GM19023 (cell line): ENCODE measurements at regions not wholly inside any gene's neighbourhood (a gene's known extent, or its start where the extent isn't known, plus 50 kb on each side); places are given as distances from the start of the nearest gene placed in this dataset.

Experiments
- ATAC-seq: cut with Tn5 transposase; IDR thresholded peaks from one replicate; pipeline ENCODE4 v1.9.1; 2021; ENCODE audit warnings: mild to moderate bottlenecking, moderate library complexity; ENCODE audit not compliant: unreplicated experiment

DNA sequence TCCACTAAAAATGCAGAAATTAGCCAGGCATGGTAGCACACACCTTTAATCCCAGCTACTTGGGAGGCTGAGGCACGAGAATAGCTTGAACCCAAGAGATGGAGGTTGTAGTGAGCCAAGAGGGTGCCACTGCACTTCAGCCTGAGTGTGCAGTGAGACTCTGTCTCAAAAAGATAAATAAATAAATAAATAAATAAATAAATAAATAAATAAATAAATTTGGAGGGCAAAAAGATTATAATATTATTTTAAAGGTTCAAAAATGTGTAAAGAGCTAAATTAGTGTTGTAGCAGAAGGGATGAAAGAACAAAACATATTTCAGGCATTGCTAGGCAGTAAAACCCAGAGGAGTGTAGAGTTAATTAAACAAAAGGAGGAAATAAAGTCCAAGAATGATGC, 1136.4 kb upstream of the CDH2 start:
- no peak for ATAC-seq

DNA sequence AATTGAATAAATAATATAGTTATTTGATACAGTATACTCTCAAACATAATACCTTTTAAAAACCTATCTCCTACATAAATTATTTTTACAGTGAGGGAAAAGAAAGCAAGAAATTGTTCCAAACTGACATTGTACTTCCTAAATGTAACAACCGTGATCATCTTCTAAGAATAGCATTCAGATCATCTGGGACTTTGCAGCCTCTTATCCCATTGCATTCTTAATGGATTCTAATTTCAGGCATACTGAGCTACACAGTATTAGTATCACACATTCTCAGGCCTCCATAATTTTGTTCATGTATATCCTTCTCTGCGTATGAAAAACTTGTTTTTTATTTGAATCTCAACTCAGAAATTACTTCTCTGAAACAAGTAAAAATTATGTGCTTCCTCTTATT, 1134.7 kb upstream of the CDH2 start:
- no peak for ATAC-seq

DNA sequence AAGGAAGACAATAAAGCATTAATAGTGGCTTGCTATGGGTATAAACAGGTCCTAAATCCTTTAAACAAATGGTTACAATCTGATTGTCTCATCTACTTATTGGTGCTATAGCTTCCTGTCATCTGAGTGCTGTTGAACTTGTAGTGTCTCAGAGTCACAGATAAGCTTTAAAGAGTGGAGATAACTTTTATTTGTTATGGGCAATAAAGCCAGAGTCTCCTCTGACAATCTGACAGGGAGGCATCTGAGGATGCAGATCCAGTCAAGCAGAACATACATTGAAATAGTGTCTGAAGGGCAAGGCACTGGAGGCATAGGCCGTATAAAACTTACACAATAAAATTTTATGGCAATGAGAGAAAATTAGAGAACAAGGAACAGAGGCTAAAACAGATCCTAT, 1132.4 kb upstream of the CDH2 start:
- no peak for ATAC-seq

DNA sequence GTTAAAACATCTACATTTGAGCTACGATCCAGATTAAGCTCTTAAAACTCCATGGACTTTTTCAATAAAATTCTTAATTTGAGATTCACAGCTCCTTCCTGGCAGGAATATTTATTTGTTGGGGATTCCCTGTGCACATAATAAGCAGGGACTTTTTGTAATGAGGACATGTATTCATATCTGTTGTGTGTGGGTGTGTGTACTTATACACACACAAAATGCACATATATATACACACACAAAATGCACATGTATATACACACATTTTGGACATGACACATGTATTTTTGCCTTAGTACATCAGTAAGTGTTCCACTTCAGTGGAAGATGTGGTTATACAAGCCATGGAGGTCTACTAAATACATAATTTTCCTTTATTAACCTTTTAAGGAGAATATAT, 1131.1 kb upstream of the CDH2 start:
- ATAC-seq, result no peak

DNA sequence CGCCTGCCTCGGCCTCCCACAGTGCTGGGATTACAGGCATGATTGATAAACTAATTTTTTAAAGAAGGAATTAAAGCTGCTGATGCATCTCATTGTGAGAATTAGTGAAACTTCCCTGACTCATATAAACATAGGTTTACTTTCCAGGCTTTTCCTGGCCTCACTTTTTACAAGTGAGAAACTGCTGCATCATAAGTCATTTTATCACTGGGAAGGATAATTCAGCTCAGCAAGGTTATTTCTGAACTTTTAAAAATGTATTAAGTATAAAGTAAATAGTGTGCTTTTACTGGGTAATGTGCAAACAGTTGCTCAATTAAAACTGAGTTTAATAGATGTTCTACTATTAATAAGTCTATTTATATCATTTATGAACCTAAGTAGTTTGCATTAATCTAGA, 1130.3 kb upstream of the CDH2 start:
- no peak for ATAC-seq

DNA sequence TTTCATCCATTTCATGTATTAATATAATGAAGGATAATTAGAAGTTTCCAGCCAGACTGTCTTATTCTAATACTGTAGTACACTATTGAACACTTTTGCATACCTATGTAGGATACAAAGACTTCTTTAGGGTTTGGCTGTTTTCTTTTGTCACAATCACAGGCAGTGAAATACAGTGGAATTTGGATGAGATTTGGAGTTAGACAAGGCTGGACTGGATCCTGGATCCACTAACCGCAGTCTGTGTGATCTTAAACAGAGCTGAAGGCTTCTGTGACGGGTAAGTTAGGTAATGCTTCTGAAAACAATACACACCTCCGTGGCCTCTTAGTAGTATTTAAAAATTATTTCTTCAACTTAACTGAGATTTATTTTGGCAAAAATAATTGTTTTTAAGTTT, 1128.6 kb upstream of the CDH2 start:
- ATAC-seq, result no peak

DNA sequence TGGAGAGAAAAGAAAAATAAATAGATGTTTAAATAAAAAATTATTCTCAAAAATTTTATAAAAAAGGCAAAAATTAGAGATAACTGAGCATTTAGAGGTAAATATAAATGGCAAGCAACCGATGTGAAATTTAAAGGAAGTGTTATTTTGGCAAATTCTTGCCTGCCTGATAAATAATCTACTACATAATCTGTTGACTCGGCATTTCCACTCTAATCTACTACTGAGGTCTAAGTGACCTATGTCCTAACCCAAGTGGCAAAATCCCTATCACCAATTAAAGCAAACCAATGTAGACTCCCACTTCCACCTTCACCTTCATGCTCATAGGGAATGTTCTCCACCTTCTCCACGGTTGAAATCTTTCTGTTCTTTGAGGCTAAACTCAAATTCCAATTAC, 1124.1 kb upstream of the CDH2 start:
- ATAC-seq, result no peak

DNA sequence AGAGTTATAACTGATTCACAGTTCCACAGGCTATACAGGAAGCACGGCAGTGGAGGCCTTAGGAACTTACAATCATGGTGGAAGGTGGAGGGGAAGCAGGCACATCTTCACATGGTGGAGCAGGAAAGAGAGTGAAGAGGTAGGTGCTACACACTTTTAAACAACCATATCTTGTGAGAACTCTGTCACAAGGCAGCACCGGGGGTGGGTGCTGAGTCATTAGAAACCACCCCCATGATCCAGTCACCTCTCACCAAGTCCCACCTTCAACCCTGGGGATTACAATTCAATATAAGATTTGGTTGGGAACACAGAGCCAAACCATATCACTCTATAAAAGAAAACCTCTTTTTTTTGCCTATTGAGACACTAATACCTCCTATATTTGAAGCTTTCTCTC, 1108.5 kb upstream of the CDH2 start:
- no peak for ATAC-seq

DNA sequence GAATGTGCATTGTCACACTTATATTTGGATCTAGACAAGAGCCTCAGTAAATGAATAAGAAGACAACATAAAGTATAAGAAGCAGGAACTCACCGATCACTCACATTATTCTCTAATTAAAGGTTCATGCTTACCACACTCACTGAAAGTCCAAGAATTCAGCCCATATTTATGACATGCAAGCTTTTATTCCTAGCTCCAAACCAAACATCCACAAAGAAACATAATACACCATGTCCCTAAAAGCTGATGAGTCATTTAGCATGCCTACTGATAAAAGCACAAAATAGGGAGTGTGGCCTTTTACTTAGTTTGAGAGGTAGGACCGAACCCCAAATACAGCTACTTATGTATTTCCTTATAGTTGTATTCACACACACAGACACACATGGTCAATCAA, 1094.6 kb upstream of the CDH2 start:
- no peak for ATAC-seq

DNA sequence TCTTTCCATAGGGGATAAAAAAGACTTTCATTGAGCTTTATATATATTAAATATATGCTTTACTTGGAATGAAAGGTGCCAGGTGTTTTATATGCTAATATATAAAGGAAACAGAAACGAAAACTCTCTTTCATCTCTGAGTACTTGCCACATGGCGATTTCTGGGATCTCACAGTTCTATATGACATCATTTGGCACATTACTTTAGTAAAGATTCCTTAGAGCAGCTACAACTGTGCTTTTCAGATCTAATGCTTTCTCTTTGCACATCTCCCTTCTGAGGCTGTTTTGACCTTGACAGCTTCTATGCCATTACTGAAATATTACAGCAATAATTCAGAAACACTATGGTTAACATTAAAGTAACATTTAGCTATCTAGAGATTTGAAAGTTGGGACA, 1082.9 kb upstream of the CDH2 start:
- ATAC-seq, result no peak

DNA sequence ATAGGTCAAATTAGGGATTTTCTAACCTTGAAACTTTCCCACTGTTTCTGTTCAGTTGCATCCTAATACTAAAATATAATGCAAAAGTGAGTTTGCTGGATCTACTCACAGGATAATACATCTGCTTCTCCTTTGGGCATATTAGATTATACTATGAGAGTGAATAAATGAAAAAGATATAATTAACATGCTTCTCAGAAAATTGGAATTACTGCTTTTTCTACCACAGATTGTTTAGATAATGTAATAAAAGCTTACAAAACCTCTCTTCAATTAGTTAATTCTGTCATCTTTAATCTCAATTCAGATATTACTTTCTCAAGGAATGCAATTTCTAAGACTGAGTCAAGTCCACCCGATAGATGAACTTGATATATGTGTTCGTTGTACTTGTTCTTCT, 1077.2 kb upstream of the CDH2 start:
- no peak for ATAC-seq

DNA sequence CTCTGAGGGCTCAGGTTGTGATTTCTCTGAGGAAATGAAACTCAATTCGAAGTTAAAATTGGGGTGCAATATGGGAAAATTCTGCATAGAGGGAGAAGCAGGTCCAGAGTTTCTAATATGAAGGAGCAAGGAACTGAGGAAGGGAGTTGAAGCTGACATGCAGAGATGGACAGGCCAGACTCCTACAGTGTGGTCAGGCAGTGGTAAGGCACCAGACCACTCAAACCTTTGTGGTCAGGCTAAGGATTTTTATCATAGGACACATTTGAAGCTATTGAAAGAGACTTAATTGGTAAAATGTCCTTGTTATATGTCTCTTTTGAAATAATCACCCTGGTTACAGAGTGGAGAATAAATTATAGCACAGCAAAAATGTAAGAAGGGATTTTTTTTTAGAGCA, 1074.8 kb upstream of the CDH2 start:
- ATAC-seq, result no peak

DNA sequence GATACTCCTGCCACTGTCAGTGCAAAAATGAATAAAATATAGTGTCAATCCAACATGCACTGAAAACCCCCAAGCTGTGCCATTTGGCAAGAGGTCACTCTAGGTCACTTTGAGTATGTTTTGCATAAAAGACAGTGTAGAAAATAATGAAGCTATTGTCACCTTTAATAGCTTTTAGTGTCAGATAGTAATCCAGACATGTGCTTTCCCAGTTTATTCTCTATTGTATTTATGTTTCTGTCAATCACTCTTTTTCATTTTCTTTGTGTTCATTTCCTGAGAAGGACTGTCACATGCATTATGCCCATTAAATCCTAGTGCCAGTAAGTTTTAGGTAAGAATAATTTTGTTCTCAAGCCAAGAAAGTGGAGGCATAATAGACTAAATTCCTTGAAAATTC, 1073.9 kb upstream of the CDH2 start:
- no peak for ATAC-seq

DNA sequence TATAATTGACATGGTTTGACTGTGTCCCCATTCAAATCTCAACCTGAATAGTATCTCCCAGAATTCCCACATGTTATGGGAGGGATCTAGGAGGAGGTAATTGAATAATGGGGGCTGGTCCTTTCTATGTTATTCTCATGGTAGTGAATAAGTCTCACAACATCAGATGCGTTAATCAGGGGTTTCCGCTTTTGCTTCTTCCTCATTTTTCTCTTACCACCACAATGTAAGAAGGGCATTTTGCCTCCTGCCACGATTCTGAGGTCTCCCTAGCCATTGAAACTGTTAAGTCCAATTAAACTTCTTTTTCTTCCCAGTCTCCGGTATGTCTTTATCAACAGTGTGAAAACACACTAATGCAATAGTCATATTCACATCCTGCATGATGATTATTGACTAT, 1073.3 kb upstream of the CDH2 start:
- ATAC-seq, result no peak

DNA sequence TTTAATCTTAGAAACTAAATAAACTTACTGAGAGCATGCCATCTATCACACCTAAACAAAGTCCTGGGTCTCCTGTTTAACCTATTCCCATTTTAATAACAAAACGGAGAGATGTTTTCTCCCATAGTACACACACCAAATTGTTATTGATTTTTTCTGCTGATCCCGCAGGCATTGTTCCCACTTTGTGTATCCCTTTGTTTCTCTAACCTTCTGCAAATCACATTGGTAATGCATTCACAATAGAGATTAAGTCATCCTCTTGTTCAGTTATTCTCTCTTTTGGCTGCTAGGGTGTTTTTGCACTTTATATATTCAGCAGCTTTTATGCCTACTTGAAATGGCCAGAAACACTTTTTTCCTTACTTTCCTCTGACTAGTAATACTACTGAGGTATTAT, 1071.9 kb upstream of the CDH2 start:
- ATAC-seq, result no peak

DNA sequence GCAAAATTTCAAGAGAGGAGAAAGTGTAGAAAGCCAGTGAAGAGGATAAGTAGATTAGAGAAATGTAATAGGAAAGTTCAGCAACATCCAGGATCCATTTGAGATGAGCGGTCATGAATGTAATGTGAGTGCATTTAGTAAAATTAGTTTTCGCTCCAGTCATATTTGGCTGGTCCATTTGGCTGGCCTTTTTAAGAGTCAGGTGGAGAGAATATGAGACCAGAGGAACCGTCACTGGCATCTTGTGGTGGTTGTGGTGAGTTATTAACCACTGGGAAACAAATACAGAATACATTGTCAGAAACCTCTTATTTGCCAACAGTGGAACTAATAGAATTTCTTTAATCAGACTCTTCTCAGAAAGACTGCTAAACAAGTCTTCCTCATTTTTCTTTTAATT, 1064.3 kb upstream of the CDH2 start:
- no peak for ATAC-seq

DNA sequence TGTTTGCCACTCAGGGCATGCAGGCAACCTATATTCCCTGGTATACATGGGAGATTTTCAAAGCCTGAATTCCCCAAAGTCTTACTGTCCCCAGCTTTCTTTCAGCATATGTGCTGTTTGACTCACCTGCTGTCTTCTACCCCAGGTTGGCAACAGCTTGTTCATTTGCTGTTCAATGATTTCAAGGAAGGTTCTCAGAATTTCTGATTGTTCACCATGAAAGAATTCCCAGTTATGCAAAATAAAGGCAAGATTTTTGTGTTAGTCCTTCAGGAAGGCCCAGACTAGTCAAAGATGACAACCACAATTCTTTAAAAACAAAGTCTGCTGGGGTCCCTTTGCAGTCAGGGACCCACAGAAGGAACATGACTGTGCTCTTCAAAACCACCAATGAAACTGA, 1057.8 kb upstream of the CDH2 start:
- ATAC-seq, result no peak

DNA sequence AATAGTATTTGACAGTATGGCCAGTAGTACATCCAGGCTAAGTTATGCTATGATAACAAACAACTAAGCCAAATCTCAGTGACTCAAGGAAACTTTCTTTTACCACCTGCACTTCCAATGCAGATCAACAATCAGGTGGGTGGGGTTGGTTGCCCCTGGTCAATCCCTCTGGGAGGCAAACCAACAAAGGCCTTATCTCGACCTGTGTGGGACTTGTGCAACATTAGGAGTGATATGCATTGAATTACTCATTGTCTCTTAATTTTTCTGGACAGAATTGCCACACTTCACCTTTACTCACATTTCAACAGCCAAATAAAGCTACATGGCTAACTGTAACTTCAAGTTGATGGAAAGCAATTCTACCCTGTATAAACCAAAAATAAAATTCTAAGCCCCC, 1049.3 kb upstream of the CDH2 start:
- no peak for ATAC-seq

DNA sequence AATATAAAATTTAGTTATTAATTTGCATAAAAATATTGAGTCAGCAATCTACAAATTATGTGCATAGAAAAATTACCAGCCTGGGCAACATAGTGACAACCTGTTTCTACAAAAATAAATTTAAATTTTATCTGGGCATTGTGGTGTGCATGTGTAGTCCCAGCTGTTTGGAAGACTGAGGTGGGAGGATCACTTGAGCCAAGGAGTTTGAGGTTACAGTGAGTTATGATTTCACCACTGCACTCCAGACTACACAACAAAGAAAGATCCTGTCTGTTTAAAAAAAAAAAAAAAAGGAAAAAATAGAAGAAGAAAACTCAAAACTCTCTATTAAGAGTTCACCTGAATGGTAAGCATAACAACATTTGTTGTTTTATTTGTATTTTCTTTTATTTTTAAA, 1048.4 kb upstream of the CDH2 start:
- no peak for ATAC-seq

DNA sequence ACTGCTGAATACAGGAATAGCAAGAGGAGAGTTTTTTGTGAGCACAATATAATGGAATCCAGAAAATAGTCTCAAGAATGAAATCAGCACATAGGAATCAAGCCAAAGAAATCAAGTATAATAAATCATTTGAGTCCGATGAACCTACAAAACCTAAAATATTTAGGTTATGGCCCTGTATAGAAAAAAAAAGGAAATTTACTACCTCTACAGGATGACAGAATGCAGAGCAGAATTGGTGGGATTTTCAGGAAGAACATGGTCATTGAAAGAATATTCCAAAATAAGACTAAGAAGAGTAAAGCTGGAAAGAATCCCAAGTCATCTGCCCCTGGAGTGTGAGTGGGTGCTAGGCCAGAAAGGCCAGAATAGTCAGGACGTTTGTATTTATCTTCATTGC, 1041.2 kb upstream of the CDH2 start:
- ATAC-seq, result no peak

DNA sequence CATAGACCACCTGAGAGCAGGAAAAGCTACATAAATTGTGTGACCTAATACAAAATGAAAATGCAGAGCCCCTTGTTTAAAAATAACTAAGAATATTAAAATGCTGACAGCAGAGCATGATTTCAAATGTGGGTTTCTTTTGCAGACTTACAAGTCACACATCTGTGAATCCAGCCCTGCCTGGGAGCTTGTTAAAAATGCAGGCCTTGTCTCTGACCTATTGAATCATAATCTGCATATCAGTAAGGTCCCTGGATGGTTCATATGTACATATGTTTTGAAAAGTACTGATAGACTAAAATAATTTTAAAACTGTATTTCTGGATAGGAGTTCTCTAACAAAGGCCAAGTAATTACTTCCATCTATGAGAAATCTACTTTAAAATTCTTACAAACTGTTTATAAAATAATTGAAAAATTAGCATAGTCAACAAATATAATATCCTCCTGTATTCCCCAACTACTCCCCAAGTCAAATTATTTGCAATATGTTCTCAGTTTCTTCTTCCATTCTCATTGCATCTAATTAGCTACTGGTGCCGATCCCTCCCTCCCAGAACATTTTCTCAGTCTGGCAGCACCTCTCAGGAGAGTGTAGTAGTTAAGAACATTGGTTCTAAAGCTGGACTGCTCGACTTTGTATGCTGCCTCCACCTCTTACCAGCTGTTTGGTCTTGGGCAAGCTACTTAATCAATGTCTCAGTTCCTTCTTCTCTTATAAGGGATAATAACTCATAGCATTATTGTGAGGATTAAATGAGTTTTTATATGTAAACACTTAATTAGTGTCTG, 1040.4 kb upstream of the CDH2 start:
- ATAC-seq, result no peak

DNA sequence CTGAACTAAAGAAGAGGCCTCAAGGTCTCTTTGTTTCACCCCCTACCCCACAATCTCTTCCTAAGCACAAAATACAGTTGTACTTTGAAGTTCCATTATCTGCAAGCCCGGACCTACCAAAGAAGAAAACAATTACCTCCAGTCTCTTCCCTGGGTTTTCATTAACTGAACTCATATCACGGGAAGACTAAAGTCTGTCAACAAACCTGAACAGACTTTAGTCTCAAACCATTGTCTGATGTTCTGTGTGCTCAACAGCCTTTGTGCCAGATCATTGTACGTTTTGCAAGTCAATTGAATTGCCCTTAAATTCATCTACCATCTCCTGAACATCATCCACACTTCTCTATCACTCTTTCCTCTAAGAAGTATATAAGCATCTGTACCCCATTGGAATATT, 1021.9 kb upstream of the CDH2 start:
- ATAC-seq, result no peak

DNA sequence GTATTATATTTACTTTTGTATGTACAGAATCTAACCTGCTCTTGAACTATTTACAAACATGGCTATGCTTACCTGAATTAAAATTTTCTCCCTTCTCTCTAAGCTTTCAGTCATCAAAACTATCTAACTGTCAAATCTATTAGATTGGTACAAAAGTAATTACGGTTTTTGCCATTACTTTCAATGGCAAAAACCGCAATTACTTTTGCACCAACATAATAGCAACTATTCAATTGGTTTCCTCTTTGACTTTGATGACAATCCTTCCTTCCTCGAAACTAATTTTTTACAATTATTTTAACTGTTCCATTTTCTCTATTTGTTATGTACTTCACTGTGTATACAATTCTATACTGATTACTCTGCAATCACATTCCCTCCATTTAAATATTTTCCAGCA, 1019.4 kb upstream of the CDH2 start:
- ATAC-seq, result no peak
